ENCODE measurements at regions not wholly inside any gene's neighbourhood (a gene's known extent, or its start where the extent isn't known, plus 50 kb on each side); places are given as distances from the start of the nearest gene placed in this dataset.

DNA sequence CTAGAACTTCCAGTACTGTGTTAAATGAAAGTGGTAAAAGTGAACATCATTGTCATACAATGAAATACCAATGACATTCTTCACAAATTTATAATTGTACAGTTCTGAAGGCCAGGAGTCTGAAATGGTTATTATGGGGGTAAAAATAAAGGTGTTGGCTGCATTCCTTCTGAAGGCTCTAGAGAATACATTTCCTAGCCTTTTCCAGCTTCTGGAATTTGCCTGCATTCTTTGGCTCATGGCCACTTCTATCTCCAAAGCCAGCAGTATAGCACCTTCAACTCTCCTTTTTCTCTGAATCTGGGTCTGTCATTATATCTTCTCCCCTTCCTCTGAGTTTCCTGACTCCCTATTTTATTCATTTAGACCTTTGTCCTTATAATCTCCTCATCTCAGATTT, 1232.7 kb upstream of the TENM4 start:
- DNase-seq (ENCODE audit: low spot score), result no peak

- DNase-seq (ENCODE audit: low spot score), result no peak
Observed at GRCh38 chr11:80669620-80670019, 1228.8 kb upstream of the TENM4 start.

- DNase-seq (ENCODE audit: low spot score), result no peak
Observed at GRCh38 chr11:80668039-80668438, 1227.2 kb upstream of the TENM4 start.

- no peak for DNase-seq (ENCODE audit: low spot score)
Observed at GRCh38 chr11:80655834-80656233, 1215.0 kb upstream of the TENM4 start.

DNA sequence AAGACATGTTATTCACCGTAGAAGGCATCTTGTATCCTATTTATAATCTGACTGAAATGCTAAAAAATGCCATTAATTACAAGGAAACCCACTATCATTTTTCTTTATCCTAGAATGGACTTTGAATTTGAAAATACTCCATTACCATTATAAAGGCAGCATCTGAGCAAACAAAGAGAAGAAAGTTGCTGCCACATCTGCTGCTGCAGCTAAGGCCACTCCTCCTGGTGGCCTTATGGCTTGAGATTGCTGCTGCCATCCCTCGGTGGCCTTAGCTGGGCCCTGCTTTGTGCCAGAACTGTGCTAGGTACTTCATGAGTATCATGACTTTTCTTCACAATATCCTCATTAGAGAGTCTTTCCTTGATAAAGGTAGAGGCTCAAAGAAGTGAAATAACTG, 1210.1 kb upstream of the TENM4 start:
- DNase-seq (ENCODE audit: low spot score), result no peak

DNA sequence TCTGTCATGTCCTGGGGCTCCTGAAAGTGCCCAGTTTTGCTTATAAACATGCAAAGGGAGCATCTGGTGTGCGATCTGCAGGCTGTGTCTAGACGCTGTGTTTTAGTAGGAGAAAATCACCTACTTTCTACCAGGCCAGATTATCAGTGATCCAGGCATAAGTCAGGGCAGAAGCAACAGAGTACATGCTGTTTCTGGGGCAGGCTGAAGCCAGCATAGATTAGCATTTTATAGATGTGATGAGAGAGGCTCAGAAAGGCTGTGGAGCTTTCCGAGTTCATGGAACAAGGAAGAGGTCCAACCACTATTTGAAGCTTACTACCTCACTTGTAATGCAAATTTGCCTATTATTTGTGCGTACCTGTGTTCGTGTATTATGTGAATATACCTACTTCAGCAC, 1208.4 kb upstream of the TENM4 start:
- DNase-seq (ENCODE audit: low spot score), result no peak

DNA sequence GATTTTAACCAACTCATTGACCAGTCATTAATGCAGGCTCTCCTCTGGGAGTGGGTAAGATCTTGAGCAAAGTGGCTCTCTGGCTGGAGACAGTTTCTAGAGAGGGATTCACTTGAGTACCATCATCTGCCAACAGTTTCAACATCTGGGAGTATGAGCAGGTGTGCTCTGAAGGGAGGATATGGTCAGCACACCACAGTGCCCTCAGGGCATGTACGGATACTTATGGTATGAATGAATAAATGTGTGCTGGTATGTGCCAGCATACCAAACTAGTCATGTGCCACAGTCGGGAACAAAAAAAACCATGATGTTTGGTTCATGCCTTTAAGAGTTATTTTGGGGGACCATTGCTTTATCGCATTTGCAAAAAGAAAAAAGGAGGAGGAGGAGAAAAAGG, 1197.5 kb upstream of the TENM4 start:
- peak; percentile 42 for DNase-seq (ENCODE audit: low spot score)

GRCh38 chr11:80637571-80637970, 1196.7 kb upstream of the TENM4 start:
- no peak for DNase-seq (ENCODE audit: low spot score)

DNA sequence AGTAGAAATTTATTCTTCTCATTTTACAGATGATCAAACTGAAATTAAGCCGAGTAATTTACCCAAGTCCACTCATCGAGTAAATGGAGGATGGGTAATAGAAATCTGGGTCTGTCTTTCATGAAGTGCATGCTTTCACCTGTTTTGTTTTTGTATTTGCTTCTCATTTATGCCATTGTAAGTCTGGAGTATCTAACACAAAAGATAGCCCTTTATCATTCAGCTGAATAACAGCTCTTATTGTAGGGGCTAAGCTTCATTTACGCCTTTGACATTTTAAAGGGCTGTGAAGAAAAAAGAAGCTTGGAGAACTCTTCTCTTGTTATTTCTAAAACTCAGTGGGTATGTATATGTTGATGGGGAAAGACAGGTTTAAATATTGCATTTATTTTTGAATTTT, 1196.2 kb upstream of the TENM4 start:
- no peak for DNase-seq (ENCODE audit: low spot score)

DNA sequence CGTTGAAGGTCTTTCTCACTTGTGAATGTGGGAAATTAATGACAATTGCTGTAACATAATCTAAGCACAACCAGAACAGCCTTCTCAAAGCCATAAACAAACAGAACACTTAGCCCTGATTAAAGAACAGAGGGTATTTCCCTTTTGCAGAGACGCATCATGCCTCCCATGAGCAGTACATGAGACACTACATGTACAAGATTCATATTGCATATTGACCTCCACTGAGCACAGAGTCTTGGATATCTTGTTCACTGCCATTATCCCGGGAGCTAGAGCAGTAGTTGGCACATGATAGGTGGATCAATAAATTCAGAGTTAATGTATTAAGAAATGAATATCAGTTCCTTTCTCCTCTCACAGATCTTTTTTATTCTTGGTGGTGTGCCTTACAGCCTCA, 1194.3 kb upstream of the TENM4 start:
- DNase-seq (ENCODE audit: low spot score), result no peak

DNA sequence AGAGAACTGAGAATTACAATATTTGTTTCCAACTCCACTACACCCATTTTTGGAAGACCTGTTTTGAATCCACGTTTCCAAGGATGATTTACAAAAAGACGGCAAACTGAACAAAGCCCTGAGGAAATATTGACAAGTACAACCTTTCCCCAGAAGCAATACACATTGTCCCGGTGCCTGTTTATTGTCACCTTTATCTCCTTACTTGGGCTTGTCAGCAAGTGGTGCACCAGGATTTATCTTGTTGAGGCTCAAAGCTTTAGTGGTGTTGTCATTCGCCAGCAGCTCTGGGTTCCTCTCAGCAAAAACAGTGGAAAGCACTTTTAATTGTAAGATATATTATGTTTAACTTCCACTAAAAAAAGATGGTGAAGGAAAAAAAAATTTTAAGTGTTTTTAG, 1191.9 kb upstream of the TENM4 start:
- DNase-seq (ENCODE audit: low spot score), result no peak

GRCh38 chr11:80632156-80632555, 1191.3 kb upstream of the TENM4 start:
- DNase-seq (ENCODE audit: low spot score), result no peak

DNA sequence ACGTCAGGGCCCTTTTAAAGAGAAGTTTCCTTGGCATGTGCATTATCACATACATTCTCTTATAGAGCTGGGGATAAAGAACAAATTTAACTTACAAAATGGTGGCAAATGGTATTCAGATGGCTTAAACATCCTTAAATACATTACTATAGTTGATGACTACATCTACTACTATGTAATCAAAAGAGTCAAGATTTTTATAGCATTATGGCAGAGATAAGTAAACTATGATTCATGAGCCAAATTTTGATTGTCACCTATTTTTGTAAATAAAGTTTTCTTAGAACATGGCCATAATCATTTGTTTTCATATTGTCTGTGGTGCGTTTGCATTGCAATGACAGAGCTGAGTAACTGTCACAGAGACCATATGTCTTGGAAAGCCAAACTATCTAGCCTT, 1188.6 kb upstream of the TENM4 start:
- no peak for DNase-seq (ENCODE audit: low spot score)

GRCh38 chr11:80627364-80627763, 1186.5 kb upstream of the TENM4 start:
- no peak for DNase-seq (ENCODE audit: low spot score)

- no peak for DNase-seq (ENCODE audit: low spot score)
Observed at GRCh38 chr11:80626721-80627120, 1185.9 kb upstream of the TENM4 start.

GRCh38 chr11:80625563-80625962, 1184.7 kb upstream of the TENM4 start:
- DNase-seq (ENCODE audit: low spot score), result no peak

DNA sequence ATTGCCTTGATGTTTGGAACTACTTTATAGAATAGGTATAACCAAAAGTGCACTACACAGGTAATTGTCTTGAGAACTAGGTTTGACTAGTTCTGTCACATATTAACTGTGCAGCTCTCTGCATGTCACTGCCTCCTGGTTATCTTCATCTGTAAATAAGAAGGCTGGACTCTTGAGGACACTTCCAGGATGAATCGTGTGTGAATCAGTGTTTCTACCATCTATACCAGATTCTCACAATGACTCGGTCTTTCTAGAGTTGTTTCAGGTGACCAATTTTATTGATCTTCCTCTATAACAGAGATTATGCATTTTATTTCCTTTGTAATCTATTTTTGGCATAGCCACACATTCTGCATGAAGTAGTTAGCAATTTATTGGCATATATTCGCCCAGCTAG, 1181.0 kb upstream of the TENM4 start:
- peak; percentile 68 for DNase-seq (ENCODE audit: low spot score)

- no peak for DNase-seq (ENCODE audit: low spot score)
Observed at GRCh38 chr11:80620867-80621266, 1180.0 kb upstream of the TENM4 start.

- no peak for DNase-seq (ENCODE audit: low spot score)
Observed at GRCh38 chr11:80617156-80617555, 1176.3 kb upstream of the TENM4 start.

GRCh38 chr11:80616070-80616800, 1175.4 kb upstream of the TENM4 start:
- no peak for DNase-seq (ENCODE audit: low spot score)

- no peak for DNase-seq (ENCODE audit: low spot score)
Observed at GRCh38 chr11:80613655-80614054, 1172.8 kb upstream of the TENM4 start.

DNA sequence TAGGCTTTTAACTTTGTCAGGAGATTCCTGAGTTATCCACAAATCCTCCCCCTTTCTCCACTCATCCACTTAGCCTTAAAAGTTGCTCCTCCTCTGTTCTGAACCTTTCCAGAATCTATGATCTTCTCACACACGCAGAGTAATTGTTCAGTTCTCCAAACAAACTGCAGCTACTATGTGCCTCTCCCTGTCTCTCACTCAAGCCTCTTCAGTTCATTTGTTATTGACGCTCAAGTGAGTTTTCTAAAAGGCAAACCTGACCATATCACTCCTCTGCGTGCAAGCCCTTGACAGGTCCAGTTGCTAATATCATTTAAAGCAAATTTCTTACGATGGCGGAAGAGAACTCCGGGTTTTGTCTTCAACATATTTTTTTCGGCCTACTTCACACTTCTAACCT, 1169.7 kb upstream of the TENM4 start:
- no peak for DNase-seq (ENCODE audit: low spot score)

- no peak for DNase-seq (ENCODE audit: low spot score)
Observed at GRCh38 chr11:80603472-80603871, 1162.6 kb upstream of the TENM4 start.

DNA sequence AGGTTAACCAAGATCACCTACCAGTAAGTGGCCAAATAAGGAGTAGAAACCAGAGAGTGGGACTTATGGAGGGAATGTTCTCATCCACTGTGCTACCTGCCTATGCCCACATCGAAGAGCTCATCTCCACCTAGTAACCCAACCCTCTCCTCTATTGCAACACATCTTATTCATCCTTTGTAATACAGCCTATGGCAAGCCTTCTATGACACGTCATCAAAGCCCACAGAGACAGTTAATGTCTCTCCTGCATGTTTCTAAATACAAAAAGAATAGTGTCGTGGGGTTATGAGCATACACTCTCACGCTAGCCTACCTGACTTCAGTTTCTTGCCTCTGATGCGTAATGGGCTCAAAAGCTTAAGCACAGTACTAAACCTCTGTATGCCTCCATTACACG, 1158.1 kb upstream of the TENM4 start:
- no peak for DNase-seq (ENCODE audit: low spot score)

Measured in kidney tubule cell (primary cell).